BJ (cell line): ENCODE measurements at regions not wholly inside any gene's neighbourhood (a gene's known extent, or its start where the extent isn't known, plus 50 kb on each side); places are given as distances from the start of the nearest gene placed in this dataset.

Experiments used
- CTCF ChIA-PET: fragments of 350-600 bp; formaldehyde crosslinking; extraction: SDS; loops from one replicate; lab custom pipeline; 2021; ENCODE audit warnings: antibody characterized with exemption, inconsistent platforms; lab: Yijun Ruan, JAX
- POLR2A ChIA-PET: fragments of 300-600 bp; sonication (Branson Sonifier 250); formaldehyde crosslinking; extraction: SDS; loops from one replicate; lab custom pipeline; 2021; ENCODE audit warnings: antibody characterized with exemption; lab: Charles Lee
- DNase-seq: peaks from one replicate; pipeline ENCODE4 v3.0.0-alpha.2; 2011; ENCODE audit warnings: low read depth
- H3K27me3 ChIP-seq: 2 replicates; pipeline ENCODE4 v1.6.0; 2011; ENCODE audit warnings: low read length; ENCODE audit not compliant: control insufficient read depth, insufficient read depth
- H3K36me3 ChIP-seq: 2 replicates; pipeline ENCODE4 v1.5.1; 2011; ENCODE audit warnings: low read length; ENCODE audit not compliant: control insufficient read depth, insufficient read depth
- H3K4me3 ChIP-seq: 2 replicates; pipeline ENCODE4 v1.5.1; 2011; ENCODE audit warnings: low read depth, mild to moderate bottlenecking, control low read depth, low read length
- CTCF ChIP-seq: IDR thresholded peaks from 2 replicates; pipeline ENCODE4 v1.5.1; 2011; ENCODE audit warnings: low read depth, mild to moderate bottlenecking, control low read depth, inconsistent platforms, low read length, moderate library complexity; ENCODE audit not compliant: insufficient read depth

- CTCF ChIA-PET, result no interaction called here
- POLR2A ChIA-PET, result no interaction called here
- no peak for DNase-seq
- Histone ChIP-seq H3K36me3 (no peaks in the 10 kb centered on the region), H3K27me3 (no peaks in the 10 kb centered on the region), H3K4me3 (no peak overlapping the region)
- TF ChIP-seq CTCF, result no peak
Measured at GRCh38 chr1:115556236-115556635, 85.5 kb upstream of the VANGL1 start.

- peak; percentile 30 for DNase-seq
- H3K27me3 ChIP-seq, result no peaks in the 10 kb centered on the region
- no peak for TF ChIP-seq CTCF
- no peaks in the 10 kb centered on the region for H3K36me3 ChIP-seq
- H3K4me3 ChIP-seq, result no peak overlapping the region
- ChIA-PET POLR2A (no interaction called here), CTCF (no interaction called here)
Measured at GRCh38 chr1:115555446-115555845, 86.3 kb upstream of the VANGL1 start.

GRCh38 chr1:115547696-115548095 lies 94.1 kb upstream of the VANGL1 start:
- ChIA-PET CTCF (interaction anchor here (1.1 to 1.7 kb wide), 3 partner anchors 48 to 408 kb away, joined by 3 to 7 read pairs (median 6); no protein-coding TSS in a partner anchor), POLR2A (no interaction called here)
- Histone ChIP-seq H3K36me3 (no peaks in the 10 kb centered on the region), H3K4me3 (no peak overlapping the region), H3K27me3 (no peaks in the 10 kb centered on the region)
- TF ChIP-seq CTCF, result no peak
- DNase-seq, result no peak

- CTCF ChIA-PET, result interaction anchor here (1.1 to 1.2 kb wide), 2 partner anchors 160 to 408 kb away, joined by 3 to 6 read pairs; no protein-coding TSS in a partner anchor
- no peaks in the 10 kb centered on the region for H3K36me3 ChIP-seq
- H3K27me3 ChIP-seq, result no peaks in the 10 kb centered on the region
- POLR2A ChIA-PET, result no interaction called here
- no peak for DNase-seq
- TF ChIP-seq CTCF, result no peak
- H3K4me3 ChIP-seq, result no peak overlapping the region
Measured at GRCh38 chr1:115546846-115547245, 94.9 kb upstream of the VANGL1 start.

GRCh38 chr1:115545791-115546733 lies 95.7 kb upstream of the VANGL1 start:
- Histone ChIP-seq H3K4me3 (no peak overlapping the region), H3K36me3 (no peaks in the 10 kb centered on the region)

More at GRCh38 chr1:115545791-115546733, 95.7 kb upstream of the VANGL1 start:
- CTCF ChIA-PET, result interaction anchor here (0.7 to 1.3 kb wide), 6 partner anchors 12 to 408 kb away, joined by 3 to 6 read pairs (median 4); no protein-coding TSS in a partner anchor
- H3K27me3 ChIP-seq, result no peaks in the 10 kb centered on the region
- DNase-seq, result peak; percentile 77
- peak; percentile 79 for TF ChIP-seq CTCF
- POLR2A ChIA-PET, result no interaction called here
